ACC112 (cell line): ENCODE measurements at regions not wholly inside any gene's neighbourhood (a gene's known extent, or its start where the extent isn't known, plus 50 kb on each side); places are given as distances from the start of the nearest gene placed in this dataset.

Experiments used
- H2AFZ ChIP-seq: fragments of 200-600 bp; sonication (generic); one replicate; pipeline ENCODE4 v1.6.0; 2017; ENCODE audit warnings: antibody characterized with exemption, low read length; ENCODE audit not compliant: unreplicated experiment
- H3K27ac ChIP-seq: fragments of 200-600 bp; sonication (generic); 2 replicates; pipeline ENCODE4 v1.5.1; 2014; ENCODE audit warnings: low read depth, mild to moderate bottlenecking, antibody characterized with exemption, low read length, moderate library complexity
- H3K27me3 ChIP-seq: fragments of 200-600 bp; sonication (generic); 2 replicates; pipeline ENCODE4 v1.6.1; 2014; ENCODE audit warnings: mild to moderate bottlenecking, antibody characterized with exemption, low read length, moderate library complexity, mixed read lengths; ENCODE audit not compliant: insufficient read depth
- H3K36me3 ChIP-seq: fragments of 200-600 bp; sonication (generic); 2 replicates; pipeline ENCODE4 v1.6.1; 2016; ENCODE audit warnings: mild to moderate bottlenecking, antibody characterized with exemption, low read length, moderate library complexity, mixed read lengths; ENCODE audit not compliant: insufficient read depth
- H3K4me1 ChIP-seq: fragments of 200-600 bp; sonication (generic); one replicate; pipeline ENCODE4 v1.6.1; 2016; ENCODE audit warnings: low read length, mixed read lengths; ENCODE audit not compliant: insufficient read depth, unreplicated experiment, control insufficient read depth
- H3K4me3 ChIP-seq: fragments of 200-600 bp; sonication (generic); 2 replicates; pipeline ENCODE4 v1.5.1; 2014; ENCODE audit warnings: mild to moderate bottlenecking, low read depth, low read length
- H3K79me2 ChIP-seq: fragments of 200-600 bp; sonication (generic); one replicate; pipeline ENCODE4 v1.6.0; 2016; ENCODE audit warnings: low read length; ENCODE audit not compliant: control insufficient read depth, unreplicated experiment, insufficient read depth

DNA sequence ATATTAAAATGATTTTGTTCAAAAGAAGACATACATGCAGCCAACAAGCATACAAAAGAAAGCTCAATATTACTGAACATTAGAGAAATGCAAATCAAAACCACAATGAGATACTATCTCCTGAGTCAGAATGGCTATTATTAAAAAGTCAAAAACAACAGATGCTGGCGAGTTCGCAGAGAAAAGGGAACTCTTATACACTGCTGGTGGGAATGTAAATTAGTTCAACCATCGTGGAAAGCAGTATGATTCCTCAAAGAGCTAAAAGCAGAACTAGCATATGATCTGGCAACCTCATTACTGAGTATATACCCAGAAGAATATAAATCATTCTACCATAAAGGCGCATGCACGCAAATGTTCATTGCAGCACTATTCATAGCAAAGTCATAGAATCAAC, 126.0 kb upstream of the HMCN1 start:
- no peaks in the 10 kb centered on the region for H3K79me2 ChIP-seq
- H3K27ac ChIP-seq, result no peak overlapping the region
- no peaks in the 10 kb centered on the region for H3K4me1 ChIP-seq
- H3K36me3 ChIP-seq, result no peaks in the 10 kb centered on the region
- no peaks in the 10 kb centered on the region for H3K27me3 ChIP-seq
- no peak overlapping the region for H3K4me3 ChIP-seq
- no peak overlapping the region for H2AFZ ChIP-seq

DNA sequence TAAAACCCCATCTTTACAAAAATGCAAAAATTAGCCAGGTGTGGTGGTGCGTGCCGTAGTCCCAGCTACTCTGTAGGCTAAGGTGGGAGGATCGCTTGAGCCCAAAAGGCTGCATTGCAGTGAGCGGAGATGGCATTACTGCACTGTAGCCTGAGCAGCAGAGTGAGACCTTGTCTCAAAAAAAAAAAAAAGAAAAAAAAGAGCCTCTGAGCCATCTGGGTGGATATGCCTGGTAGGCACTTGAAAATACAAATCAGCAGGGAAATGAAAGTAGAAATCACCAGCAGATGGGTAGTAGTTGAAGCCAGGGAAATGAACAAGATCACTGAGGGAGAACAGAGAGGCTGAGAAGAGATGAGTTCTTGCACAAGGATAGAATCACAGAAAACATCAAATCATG, 131.0 kb upstream of the HMCN1 start:
- H3K4me1 ChIP-seq, result no peaks in the 10 kb centered on the region
- H3K27me3 ChIP-seq, result no peaks in the 10 kb centered on the region
- no peaks in the 10 kb centered on the region for H3K79me2 ChIP-seq
- no peaks in the 10 kb centered on the region for H3K36me3 ChIP-seq
- no peak overlapping the region for H2AFZ ChIP-seq
- no peak overlapping the region for H3K4me3 ChIP-seq
- H3K27ac ChIP-seq, result no peak overlapping the region

DNA sequence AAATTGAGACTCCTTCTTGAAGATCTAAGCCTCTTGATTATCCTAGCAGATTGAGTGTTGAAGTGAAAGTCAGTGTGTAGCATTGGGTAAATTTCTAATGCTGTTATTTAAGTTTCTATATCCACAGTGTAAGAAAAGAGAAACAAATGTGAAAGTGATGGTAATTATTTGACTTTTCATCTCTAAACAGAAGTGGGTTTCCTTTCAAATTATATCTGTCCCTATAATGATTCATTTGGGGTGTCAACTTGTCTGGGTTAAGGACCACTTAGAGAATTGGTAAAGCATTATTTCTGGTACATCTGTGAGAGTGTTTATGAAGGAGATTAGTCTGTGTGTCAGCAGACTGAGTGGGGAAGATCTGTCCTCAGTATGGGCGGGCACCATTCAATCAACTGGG, 133.0 kb upstream of the HMCN1 start:
- Histone ChIP-seq H3K79me2 (no peaks in the 10 kb centered on the region), H3K27me3 (no peaks in the 10 kb centered on the region), H3K4me1 (no peaks in the 10 kb centered on the region), H2AFZ (no peak overlapping the region), H3K36me3 (no peaks in the 10 kb centered on the region), H3K4me3 (no peak overlapping the region), H3K27ac (no peak overlapping the region)

DNA sequence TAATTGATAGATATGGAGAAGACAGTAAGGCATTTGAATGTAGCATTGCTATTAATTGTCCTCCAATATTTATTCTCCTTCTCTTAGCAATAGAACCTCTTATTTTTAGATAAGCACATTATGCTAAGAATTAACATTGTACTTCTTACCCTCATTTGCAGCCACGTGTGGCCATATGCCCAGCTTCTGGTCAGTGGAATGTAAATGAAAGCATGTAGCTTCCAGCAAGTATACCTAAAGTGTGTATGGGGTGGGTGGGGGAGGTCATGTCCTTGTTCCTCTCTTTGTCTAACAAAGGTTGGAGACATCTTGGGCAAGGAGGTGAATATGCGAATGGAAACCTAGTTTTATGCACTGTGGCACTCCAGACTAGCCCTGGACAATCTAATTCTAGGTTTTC, 133.6 kb upstream of the HMCN1 start:
- no peak overlapping the region for H3K4me3 ChIP-seq
- no peak overlapping the region for H3K27ac ChIP-seq
- H3K79me2 ChIP-seq, result no peaks in the 10 kb centered on the region
- no peak overlapping the region for H2AFZ ChIP-seq
- H3K36me3 ChIP-seq, result no peaks in the 10 kb centered on the region
- H3K27me3 ChIP-seq, result no peaks in the 10 kb centered on the region
- H3K4me1 ChIP-seq, result no peaks in the 10 kb centered on the region

DNA sequence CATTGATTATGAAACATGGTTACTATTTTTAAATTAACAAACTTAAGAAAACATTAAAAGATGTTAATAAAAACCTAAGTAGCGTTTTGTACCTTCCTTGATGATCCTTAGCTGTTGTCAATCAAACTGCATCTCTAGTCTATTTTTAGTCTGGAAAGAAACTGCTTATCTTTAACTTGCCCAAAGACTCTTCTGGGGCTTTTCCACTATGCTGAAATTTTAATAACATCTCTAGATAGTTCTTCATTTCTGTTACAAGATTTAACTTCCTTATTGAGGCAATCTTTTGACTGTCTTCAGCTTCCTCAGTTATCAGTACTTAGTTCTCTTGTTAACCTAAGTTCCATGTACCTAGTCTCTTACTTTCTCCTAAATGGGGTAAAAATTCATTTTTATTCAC, 135.9 kb upstream of the HMCN1 start:
- Histone ChIP-seq H3K4me3 (no peak overlapping the region), H3K27ac (no peak overlapping the region), H2AFZ (no peak overlapping the region), H3K79me2 (no peaks in the 10 kb centered on the region), H3K4me1 (no peaks in the 10 kb centered on the region), H3K36me3 (no peaks in the 10 kb centered on the region), H3K27me3 (no peaks in the 10 kb centered on the region)

DNA sequence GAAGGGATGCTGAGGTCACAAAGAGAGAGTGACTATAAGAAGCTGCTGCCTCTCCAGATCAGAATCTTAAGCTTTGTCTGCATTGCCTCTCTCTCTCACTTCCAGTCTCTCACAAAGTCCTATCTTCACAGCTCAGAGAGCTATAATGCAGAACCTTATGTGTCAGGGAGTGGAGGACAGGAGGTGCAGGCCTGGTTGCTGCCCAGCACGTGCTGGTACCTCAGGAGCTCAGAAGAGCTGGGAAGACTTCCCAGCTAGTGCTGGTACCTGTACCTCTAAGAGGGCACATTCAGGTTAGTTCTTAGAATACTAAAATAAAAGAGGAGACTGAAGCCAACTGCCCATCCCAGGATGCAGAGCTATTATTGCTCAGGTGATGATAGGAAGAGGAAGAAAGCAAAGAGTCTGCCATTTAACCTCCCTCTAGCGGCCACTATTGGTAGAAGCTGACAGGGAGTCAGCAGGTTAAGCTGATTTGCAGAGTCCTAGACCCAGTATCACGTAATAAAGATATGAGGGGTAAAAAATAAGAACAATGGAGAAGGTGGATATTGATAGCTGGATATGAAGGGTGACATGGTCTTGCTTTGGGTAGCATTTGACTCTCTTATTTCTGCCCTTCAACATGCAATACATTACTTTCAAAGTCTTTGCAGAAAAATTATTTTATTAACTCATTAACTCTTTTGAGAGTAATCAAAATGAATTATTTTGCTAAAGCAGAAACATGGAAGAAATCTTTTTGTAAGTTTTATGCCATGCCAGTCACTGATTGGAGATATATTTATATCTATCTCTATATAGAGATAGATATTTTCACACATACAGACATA, 138.1 kb upstream of the HMCN1 start:
- Histone ChIP-seq H3K36me3 (no peaks in the 10 kb centered on the region), H3K4me1 (no peaks in the 10 kb centered on the region), H2AFZ (no peak overlapping the region), H3K27ac (no peak overlapping the region), H3K4me3 (no peak overlapping the region), H3K79me2 (no peaks in the 10 kb centered on the region), H3K27me3 (no peaks in the 10 kb centered on the region)

DNA sequence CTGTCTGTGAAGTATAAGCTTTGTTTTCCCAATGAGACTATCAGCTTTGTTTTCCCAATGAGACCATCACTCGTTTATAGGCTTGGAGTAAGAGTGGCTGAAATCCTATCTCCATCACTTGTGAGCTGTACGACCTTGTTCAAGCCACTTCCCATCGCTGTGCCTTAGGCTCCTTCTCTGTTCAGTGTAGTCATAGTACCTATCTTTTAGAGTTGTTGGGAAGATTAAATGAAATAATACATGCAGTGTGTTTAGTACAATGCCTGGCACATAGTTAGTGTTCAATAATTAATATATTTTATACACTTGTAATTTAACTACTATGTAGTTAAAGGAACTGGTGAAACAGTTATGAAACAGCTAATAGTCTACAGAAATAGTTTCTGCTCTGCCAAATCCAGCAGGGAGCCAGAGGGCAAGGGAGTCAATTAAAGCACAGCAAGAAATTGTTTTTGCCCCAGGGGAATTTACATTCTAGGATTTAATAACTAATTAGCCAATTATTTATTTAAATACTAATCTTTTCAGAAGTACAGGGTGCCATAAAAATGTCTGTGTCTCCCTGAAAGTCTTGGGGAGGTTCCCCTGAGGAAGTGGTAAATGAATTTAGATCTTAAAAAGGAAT, 139.3 kb upstream of the HMCN1 start:
- no peaks in the 10 kb centered on the region for H3K27me3 ChIP-seq
- H3K27ac ChIP-seq, result no peak overlapping the region
- no peaks in the 10 kb centered on the region for H3K36me3 ChIP-seq
- H3K4me3 ChIP-seq, result no peak overlapping the region
- H3K79me2 ChIP-seq, result no peaks in the 10 kb centered on the region
- H2AFZ ChIP-seq, result no peak overlapping the region
- H3K4me1 ChIP-seq, result no peaks in the 10 kb centered on the region

DNA sequence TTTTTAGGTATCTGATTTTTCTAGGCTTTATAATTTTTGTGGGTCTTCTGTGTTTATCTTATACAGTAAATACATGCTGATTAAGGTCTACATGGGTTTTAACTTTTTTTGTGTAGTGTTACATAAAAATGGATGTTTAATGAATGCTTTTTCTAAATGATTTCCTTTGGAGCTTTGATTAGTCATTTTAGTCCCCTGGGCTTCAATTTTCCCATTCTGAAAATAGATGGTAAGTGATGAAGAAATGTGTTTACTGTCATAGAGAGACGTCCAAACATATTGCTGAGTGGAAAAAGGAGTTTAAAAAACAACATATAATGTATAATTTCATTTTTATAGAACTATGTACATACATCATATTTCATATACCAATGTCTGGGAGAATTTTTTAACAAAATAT, 140.9 kb upstream of the HMCN1 start:
- Histone ChIP-seq H3K36me3 (no peaks in the 10 kb centered on the region), H3K79me2 (no peaks in the 10 kb centered on the region), H3K4me3 (no peak overlapping the region), H3K27ac (no peak overlapping the region), H2AFZ (no peak overlapping the region), H3K4me1 (no peaks in the 10 kb centered on the region), H3K27me3 (no peaks in the 10 kb centered on the region)

DNA sequence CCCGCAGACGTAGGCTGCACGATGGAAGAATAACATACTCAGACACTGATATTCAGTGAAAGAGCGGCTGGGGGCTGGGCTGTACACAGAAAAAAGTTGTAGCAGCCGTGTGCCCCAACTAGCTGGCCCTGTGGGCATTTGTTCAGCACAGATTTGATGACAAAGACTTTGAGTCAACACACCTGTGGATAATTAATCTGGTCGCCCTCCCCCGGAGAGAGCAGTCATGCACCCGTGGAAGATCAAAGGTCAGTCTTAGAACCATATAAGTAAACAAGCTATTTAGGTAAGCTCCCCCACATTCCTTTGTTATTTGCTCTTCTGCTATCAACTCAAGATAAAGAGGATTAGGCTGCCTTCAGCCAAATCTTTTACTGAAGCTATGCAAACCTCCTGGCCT, 148.4 kb upstream of the HMCN1 start:
- Histone ChIP-seq H2AFZ (no peak overlapping the region), H3K27ac (no peak overlapping the region), H3K36me3 (no peaks in the 10 kb centered on the region), H3K79me2 (no peaks in the 10 kb centered on the region), H3K4me3 (no peak overlapping the region), H3K4me1 (no peaks in the 10 kb centered on the region), H3K27me3 (no peaks in the 10 kb centered on the region)

DNA sequence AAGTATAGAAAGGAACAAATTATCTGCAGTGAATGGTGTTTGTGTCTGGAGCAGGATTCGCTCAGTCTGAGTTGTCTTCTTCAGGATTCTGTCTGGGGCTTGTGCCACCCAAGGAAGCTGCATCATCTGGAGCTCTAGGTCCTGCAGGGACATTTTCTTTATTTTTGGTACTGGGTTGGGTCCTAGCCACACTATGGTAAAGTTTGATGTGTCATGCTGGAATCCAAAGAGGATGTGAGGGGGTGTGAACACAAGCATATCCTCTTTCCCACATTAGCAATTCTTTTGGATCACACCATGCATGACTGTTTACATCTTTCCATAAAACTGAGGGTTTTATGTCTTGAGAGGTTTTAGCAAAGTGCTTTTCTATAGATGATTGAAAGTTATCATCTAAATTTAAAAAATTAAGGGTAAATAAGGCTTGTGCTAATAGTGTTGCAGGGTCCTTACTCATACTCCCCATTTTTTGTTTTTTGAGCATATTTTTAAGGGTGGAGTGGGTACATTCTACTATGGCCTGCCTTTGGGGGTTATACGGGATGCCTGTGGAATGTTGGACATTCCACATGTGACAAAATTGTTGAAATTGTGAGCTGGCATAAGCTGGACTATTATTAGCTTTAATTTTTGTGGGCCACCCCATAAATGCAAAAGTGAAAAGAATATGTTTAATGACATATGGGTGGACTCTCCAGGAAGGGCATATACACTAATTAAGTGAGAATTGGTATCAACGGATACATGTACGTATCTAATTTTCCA, 152.0 kb upstream of the HMCN1 start:
- Histone ChIP-seq H3K27ac (no peak overlapping the region), H2AFZ (no peak overlapping the region), H3K36me3 (no peaks in the 10 kb centered on the region), H3K4me3 (no peak overlapping the region), H3K4me1 (no peaks in the 10 kb centered on the region), H3K79me2 (no peaks in the 10 kb centered on the region), H3K27me3 (no peaks in the 10 kb centered on the region)
